Head of caudate nucleus (tissue), 42 donors: ENCODE measurements at regions not wholly inside any gene's neighbourhood (a gene's known extent, or its start where the extent isn't known, plus 50 kb on each side); places are given as distances from the start of the nearest gene placed in this dataset.
"Not testable (repeated sequence)": the region's sequence is repeated elsewhere in the genome, so short reads cannot be mapped to it uniquely, and the experiment has no call there.

ENCODE experiments used
- DNase-seq, 42 donors: peaks; one replicate each; pipeline versions ENCODE4 v3.0.0 to v3.0.0-alpha.2; 2020 to 2021; ENCODE audit warnings: mixed read lengths in 7 of 42
- intact Hi-C: fragments of 100-400 bp; cut with DNase I; formaldehyde crosslinking; loops from one replicate; pipeline ENCODE4 v1.15.0; 2022

GRCh38 chr6:144923491-144923787 lies 638.3 kb downstream of the UTRN start:
- DNase-seq, intact Hi-C loops: not testable (repeated sequence)

- intact Hi-C loops = no loop called here
- DNase-seq = no peak
Measured at GRCh38 chr6:144928847-144929246, 643.7 kb downstream of the UTRN start.

GRCh38 chr6:144929262-144929661 lies 644.1 kb downstream of the UTRN start:
- DNase-seq = no peak
- intact Hi-C loops = no loop called here

GRCh38 chr6:144931172-144932035 lies 646.3 kb downstream of the UTRN start:
- intact Hi-C loops = no loop called here
- peak in 31 of 42 donors; percentile 7 to 64 (median 33) for DNase-seq

- intact Hi-C loops = no loop called here
- DNase-seq = no peak
Measured at GRCh38 chr6:144932621-144933020, 647.5 kb downstream of the UTRN start.

DNA sequence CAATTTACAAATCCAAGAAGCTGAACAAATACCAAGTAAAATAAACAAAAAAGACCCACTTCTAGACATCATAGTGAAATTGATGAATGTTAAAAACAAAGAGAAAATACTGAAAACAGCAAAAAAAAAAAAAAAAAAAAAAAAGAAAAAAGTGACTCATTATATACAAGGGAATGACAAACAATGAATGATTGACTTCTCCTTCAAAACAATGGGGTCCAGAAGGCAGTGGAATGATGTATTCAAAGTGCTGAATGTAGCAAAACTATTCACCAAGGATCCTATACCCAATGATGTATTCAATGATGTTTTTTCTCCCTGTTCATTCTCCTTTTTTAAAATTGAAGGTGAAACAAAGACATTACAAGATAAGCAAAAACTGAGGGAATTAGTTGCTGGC lies 650.0 kb downstream of the UTRN start:
- DNase-seq = no peak
- intact Hi-C loops = no loop called here

- intact Hi-C loops = no loop called here
- DNase-seq = no peak
Measured at GRCh38 chr6:144935661-144936060, 650.5 kb downstream of the UTRN start.

DNA sequence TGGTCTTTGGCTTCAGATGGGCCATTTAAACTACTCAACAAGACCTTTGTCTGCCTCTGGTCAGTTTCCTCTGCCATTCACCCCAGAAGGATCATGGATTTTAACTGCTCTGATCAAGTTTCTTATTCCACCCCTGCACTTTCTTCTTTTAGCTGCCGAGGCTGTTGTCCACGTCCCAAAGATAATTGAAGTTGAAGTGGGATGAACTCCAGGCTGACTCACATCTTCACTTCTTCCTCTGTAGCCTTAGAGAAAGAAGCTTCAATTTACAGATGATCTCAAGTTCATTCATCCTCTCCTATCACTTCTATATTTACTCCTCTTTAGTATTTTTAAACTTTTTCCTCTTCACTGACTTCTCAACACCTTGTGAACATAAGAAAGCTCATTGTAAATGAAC lies 651.6 kb downstream of the UTRN start:
- intact Hi-C loops = no loop called here
- no peak for DNase-seq

DNA sequence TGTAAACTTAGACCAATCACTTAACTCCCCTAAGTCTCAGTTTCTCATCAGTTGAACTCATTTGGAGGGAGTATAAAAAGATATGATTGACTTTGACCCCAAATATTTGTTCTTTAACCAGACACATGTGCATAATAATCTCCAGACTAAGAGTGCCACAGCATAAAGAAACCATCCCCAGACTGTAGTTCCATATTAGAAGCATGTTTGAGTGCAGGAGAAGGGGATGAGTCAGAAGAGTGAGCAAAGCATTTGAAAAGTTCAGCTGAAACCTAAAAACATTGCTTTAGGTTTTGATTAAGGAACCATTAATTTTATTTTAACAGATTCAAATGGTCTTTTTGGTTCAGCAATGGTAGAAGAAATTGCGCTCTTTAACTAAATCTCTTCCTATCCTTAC lies 654.8 kb downstream of the UTRN start:
- DNase-seq = no peak
- intact Hi-C loops = no loop called here

DNA sequence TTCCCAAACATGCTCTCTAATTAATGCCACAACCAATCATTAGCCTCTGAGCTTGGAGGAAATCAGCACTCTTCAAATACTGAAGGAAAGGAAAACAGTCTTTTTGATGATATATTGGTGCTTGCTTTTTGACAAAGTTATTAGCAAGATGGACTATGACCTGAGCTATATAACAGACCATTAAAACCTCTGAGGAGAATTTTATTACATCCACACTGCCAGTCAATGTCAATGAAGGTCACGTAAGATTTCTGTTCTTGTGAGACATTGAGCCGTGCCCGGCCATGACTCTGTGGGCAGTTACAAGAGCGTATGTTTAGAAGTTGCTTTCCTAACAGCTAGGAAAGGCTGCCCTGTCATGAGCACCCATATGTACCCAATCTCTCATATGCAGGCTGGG lies 659.0 kb downstream of the UTRN start:
- intact Hi-C loops = no loop called here
- DNase-seq = no peak

GRCh38 chr6:144947398-144947976 lies 662.4 kb downstream of the UTRN start:
- DNase-seq = no peak
- intact Hi-C loops = no loop called here

DNA sequence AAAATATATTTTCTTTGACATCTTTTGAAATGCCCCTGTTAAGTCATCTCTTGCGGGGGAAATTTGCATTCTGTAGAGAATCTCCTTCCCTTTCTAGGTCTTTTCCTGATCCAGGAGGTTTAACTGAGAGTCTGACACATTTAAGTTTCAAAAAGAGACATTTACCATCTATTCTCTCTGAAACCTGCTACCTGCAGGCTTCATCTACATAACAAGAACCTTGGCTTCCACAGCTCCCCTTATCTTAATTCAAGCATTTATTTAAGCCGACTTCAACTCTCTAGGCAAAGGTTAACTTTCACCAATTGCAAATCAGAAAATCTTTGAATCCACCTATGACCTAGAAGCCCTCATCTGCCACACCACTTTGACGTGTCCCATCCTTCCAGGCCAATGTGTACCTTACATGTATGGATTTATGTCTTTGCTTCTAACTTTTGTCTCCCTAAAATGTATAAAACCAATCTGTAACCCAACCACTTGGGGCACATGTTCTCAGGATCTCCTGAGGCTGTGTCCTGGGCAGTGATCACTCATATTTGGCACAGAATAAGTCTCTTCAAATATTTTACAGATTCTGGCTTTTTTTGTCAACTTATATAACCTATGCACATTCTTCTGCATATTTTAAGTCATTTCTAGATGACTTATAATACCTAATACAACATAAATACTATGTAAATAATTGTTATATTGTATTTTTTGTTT lies 666.7 kb downstream of the UTRN start:
- no peak for DNase-seq
- intact Hi-C loops = no loop called here

GRCh38 chr6:144952456-144953240 lies 667.5 kb downstream of the UTRN start:
- no peak for DNase-seq
- intact Hi-C loops = no loop called here

DNA sequence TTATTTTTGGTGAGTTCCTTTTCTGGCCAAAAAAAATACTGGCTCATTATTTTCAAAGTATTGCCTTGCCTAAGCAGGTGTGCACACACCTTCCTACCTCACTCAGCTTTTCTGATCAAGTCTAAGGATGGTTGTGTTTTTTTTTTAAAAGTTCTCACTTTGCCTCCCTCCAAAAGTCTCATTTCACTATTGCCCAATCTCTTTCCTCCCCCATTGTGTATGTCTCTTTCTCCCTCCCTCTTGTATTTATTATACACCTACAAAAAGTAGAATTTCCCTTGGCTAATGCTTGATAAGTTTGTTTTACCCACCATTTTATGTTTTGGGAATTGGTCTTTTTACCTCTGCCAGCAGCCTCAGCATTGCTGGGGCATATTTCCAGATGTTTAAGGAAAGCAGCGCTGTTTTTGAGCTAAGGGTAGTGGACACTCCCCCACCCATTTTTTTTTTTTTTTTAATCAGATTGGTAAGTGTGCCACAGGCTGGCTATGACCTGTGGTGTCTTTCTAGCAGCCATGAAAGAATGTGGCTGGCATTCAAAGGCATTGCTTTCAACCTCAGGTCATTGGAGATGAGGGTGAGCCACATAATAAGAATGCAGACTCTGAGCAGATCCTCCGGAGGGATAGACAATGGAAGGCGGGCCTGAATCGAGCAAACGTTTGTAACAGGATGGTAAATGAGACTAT lies 668.6 kb downstream of the UTRN start:
- no peak for DNase-seq
- intact Hi-C loops = no loop called here

DNA sequence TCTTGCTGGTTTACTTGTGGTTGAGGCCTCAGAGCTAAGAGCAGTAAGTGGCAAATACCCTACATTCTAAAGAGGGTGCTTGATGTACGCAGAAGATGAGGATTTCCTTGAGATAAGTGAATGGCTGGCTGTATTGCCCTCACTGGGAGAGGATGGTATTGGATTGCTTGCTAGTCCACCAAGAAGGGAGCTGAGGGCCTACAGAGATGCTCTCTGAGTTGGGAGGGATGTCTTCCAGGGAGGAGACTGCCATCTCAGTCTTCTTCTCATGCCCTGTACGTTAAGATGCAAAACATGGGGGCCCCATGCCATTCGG lies 669.1 kb downstream of the UTRN start:
- no peak for DNase-seq
- intact Hi-C loops = no loop called here

DNA sequence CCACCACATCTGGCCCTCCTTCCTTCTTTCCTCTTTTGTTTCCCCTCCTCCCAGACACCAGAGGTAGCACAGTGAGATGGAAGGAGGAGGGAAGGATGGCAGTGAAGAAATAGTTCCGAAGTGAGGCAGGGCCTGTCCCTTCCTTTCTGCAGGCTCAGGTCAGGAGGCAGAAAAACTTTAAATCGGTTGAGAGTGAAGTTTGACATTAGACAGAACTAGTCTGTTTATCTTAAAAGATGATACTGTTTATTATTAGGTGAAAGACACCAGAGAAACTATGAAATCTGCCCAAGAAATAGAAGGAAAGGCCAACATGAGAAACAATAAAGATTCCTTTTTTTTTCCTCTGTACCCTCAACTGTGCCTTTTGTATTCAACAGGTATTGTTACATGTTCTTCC lies 670.3 kb downstream of the UTRN start:
- intact Hi-C loops = no loop called here
- no peak for DNase-seq

GRCh38 chr6:144955859-144956258 lies 670.7 kb downstream of the UTRN start:
- intact Hi-C loops = no loop called here
- no peak for DNase-seq

GRCh38 chr6:144956697-144957096 lies 671.6 kb downstream of the UTRN start:
- DNase-seq, intact Hi-C loops: not testable (repeated sequence)

DNA sequence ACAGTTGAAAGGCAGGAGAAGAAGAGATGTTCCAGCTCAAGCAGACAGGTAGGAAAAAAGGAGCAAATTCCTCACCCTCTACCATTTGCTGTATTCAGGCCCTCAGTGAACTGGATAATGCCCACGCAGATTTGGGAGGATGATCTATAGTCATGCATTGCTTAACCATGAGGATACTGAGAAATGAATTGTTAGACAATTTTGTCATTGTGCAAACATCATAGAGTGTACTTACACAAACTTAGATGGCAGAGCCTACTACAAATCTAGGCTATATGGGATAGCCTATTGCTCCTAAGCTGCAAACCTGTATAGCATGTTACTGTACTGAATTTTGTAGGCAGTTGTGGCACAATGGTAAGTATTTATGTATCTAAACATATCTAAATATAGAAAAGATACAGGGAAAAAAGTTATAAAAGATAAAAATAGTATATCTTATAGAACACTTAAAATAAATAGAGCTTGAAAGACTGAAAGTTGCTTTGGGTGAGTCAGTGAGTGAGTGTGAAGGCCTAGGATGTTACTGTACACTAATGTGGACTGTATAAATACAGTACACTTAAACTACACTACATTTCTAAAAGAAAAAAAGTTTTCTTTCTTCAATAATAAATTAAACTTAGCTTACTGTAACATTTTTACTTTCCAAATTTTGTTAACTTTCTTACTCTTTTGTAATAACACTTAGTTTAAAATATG lies 672.3 kb downstream of the UTRN start:
- intact Hi-C loops = no loop called here
- no peak for DNase-seq
